Esophagus squamous epithelium (tissue), 4 donors: ENCODE measurements at regions not wholly inside any gene's neighbourhood (a gene's known extent, or its start where the extent isn't known, plus 50 kb on each side); places are given as distances from the start of the nearest gene placed in this dataset.

Experiments used
- POLR2A ChIP-seq, 4 donors: fragments of 450-650 bp; IDR thresholded peaks; one replicate each; pipeline ENCODE4 v1.6.1; 2017; ENCODE audit warnings: antibody characterized with exemption in 4 of 4, mild to moderate bottlenecking in 4 of 4, moderate library complexity in 3 of 4
- TF ChIP-seq, protein P1 (sequence below), 6 experiments: fragments of 450-650 bp in 4 of 6; fragments of 200-600 bp in 2 of 6; sonication (generic) in 2 of 6; IDR thresholded peaks; one replicate each; pipeline ENCODE4 v1.5.1; 2016 to 2019; ENCODE audit warnings: antibody characterized with exemption in 6 of 6, mild to moderate bottlenecking in 4 of 6, moderate library complexity in 4 of 6

DNA sequence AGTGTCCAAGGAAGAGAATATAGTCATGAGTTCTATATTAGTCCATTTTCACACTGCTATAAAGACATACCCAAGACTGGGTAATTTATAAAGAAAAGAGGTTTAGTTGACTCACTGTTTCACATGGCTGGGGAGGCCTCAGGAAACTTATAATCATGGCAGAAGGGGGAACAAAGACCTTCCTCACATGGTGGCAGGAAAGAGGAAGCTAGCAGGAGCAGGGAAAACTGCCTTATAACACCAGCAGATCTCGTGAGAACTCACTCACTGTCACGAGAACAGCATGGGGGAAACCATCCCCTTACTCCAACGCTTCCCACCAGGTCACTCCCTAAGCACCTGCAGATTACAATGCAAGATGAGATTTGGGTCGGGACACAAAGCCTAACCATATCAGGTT lies 139.0 kb upstream of the ZNF438 start:
- TF ChIP-seq, protein P1, sequence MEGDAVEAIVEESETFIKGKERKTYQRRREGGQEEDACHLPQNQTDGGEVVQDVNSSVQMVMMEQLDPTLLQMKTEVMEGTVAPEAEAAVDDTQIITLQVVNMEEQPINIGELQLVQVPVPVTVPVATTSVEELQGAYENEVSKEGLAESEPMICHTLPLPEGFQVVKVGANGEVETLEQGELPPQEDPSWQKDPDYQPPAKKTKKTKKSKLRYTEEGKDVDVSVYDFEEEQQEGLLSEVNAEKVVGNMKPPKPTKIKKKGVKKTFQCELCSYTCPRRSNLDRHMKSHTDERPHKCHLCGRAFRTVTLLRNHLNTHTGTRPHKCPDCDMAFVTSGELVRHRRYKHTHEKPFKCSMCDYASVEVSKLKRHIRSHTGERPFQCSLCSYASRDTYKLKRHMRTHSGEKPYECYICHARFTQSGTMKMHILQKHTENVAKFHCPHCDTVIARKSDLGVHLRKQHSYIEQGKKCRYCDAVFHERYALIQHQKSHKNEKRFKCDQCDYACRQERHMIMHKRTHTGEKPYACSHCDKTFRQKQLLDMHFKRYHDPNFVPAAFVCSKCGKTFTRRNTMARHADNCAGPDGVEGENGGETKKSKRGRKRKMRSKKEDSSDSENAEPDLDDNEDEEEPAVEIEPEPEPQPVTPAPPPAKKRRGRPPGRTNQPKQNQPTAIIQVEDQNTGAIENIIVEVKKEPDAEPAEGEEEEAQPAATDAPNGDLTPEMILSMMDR (IDR thresholded peaks at IDR 0.05): no peak
- no peak for TF ChIP-seq POLR2A (IDR thresholded peaks at IDR 0.05)
